ENCODE measurements at regions not wholly inside any gene's neighbourhood (a gene's known extent, or its start where the extent isn't known, plus 50 kb on each side); places are given as distances from the start of the nearest gene placed in this dataset.

GRCh38 chr1:59094001-59094400 is 202.9 kb upstream of the FGGY start:
- peak; percentile 44 for ATAC-seq

- ATAC-seq = no peak
These were observed 200.4 kb upstream of the FGGY start for GRCh38 chr1:59096501-59096900.

- ATAC-seq = no peak
These were observed 198.2 kb upstream of the FGGY start for GRCh38 chr1:59098655-59099054.

- no peak for ATAC-seq
These were observed 196.1 kb upstream of the FGGY start for GRCh38 chr1:59100708-59101374.

GRCh38 chr1:59101518-59101917 is 195.4 kb upstream of the FGGY start:
- no peak for ATAC-seq

GRCh38 chr1:59103457-59103856 is 193.4 kb upstream of the FGGY start:
- ATAC-seq = no peak

GRCh38 chr1:59104191-59104760 is 192.6 kb upstream of the FGGY start:
- no peak for ATAC-seq

GRCh38 chr1:59105548-59106507 is 191.1 kb upstream of the FGGY start:
- no peak for ATAC-seq

- peak; percentile 99 for ATAC-seq
These were observed 189.4 kb upstream of the FGGY start for GRCh38 chr1:59107516-59107915.

GRCh38 chr1:59107916-59108315 is 189.0 kb upstream of the FGGY start:
- no peak for ATAC-seq

- ATAC-seq = no peak
These were observed 188.2 kb upstream of the FGGY start for GRCh38 chr1:59108481-59109317.

- no peak for ATAC-seq
These were observed 186.6 kb upstream of the FGGY start for GRCh38 chr1:59110271-59110670.

GRCh38 chr1:59113876-59114457 is 182.9 kb upstream of the FGGY start:
- no peak for ATAC-seq

- no peak for ATAC-seq
These were observed 181.0 kb upstream of the FGGY start for GRCh38 chr1:59115865-59116264.

GRCh38 chr1:59116920-59117542 is 179.9 kb upstream of the FGGY start:
- no peak for ATAC-seq

GRCh38 chr1:59122527-59122926 is 174.4 kb upstream of the FGGY start:
- ATAC-seq = no peak

- ATAC-seq = peak; percentile 42
These were observed 173.7 kb upstream of the FGGY start for GRCh38 chr1:59123081-59123681.

GRCh38 chr1:59124166-59124565 is 172.7 kb upstream of the FGGY start:
- ATAC-seq = no peak

- no peak for ATAC-seq
These were observed 171.7 kb upstream of the FGGY start for GRCh38 chr1:59125154-59125553.

- ATAC-seq = no peak
These were observed 171.1 kb upstream of the FGGY start for GRCh38 chr1:59125676-59126320.

GRCh38 chr1:59126366-59126765 is 170.5 kb upstream of the FGGY start:
- ATAC-seq = no peak

All from esophagus mucosa (tissue), 1 donor.